HFFc6 (cell line): ENCODE measurements at regions not wholly inside any gene's neighbourhood (a gene's known extent, or its start where the extent isn't known, plus 50 kb on each side); places are given as distances from the start of the nearest gene placed in this dataset.

Experiments
- DNase-seq: peaks from one replicate; pipeline ENCODE4 v3.0.0-alpha.2; 2018
- H3K27ac Mint-ChIP-seq: 2 replicates; pipeline ENCODE4 v1.8.0; 2020; ENCODE audit warnings: mild to moderate bottlenecking, mixed read lengths
- H3K27me3 Mint-ChIP-seq: 2 replicates; pipeline ENCODE4 v1.8.0; 2021; ENCODE audit warnings: mild to moderate bottlenecking, moderate library complexity, mixed read lengths; ENCODE audit not compliant: insufficient read depth
- H3K36me3 Mint-ChIP-seq: 2 replicates; pipeline ENCODE4 v1.8.0; 2021; ENCODE audit warnings: low read depth, mixed read lengths
- H3K4me1 Mint-ChIP-seq: 2 replicates; pipeline ENCODE4 v1.8.0; 2020; ENCODE audit warnings: low read depth, mixed read lengths
- H3K4me3 Mint-ChIP-seq: 2 replicates; pipeline ENCODE4 v1.8.0; 2020; ENCODE audit warnings: mild to moderate bottlenecking, moderate library complexity, mixed read lengths
- H3K9me3 Mint-ChIP-seq: 2 replicates; pipeline ENCODE4 v1.8.0; 2020; ENCODE audit warnings: mild to moderate bottlenecking, mixed read lengths
- TF ChIP-seq, protein P1 (sequence below): fragments of 200-600 bp; sonication (generic); IDR thresholded peaks from 2 replicates; pipeline ENCODE4 v1.5.0; 2021; ENCODE audit warnings: antibody characterized with exemption, mild to moderate bottlenecking

DNA sequence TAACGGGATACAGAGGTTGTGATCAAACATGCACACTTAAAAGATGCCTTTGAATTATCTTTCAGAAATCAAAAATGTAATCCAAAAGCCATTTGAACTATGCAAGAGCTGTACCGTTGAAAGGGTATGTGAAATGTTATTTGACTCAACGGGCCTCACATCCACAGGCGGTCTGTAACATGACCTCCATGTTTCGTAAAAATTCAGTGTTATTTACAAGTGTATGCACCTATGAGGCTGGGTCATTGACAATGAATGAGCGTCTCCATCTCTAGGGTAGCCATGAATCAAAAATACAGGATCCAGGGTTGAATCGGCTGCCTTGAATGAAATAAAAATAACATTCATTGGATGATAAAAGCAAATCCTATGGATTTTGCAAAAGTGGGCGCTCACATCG lies 100.1 kb downstream of the CRLF2 start:
- TF ChIP-seq, protein P1, sequence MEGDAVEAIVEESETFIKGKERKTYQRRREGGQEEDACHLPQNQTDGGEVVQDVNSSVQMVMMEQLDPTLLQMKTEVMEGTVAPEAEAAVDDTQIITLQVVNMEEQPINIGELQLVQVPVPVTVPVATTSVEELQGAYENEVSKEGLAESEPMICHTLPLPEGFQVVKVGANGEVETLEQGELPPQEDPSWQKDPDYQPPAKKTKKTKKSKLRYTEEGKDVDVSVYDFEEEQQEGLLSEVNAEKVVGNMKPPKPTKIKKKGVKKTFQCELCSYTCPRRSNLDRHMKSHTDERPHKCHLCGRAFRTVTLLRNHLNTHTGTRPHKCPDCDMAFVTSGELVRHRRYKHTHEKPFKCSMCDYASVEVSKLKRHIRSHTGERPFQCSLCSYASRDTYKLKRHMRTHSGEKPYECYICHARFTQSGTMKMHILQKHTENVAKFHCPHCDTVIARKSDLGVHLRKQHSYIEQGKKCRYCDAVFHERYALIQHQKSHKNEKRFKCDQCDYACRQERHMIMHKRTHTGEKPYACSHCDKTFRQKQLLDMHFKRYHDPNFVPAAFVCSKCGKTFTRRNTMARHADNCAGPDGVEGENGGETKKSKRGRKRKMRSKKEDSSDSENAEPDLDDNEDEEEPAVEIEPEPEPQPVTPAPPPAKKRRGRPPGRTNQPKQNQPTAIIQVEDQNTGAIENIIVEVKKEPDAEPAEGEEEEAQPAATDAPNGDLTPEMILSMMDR, result no peak
- Mint-ChIP-seq H3K36me3 (no peaks in the 10 kb centered on the region), H3K27me3 (peaks cover 21% of the 10 kb centered on the region), H3K4me3 (no peak overlapping the region), H3K27ac (no peak overlapping the region), H3K4me1 (no peaks in the 10 kb centered on the region), H3K9me3 (no peaks in the 10 kb centered on the region)
- DNase-seq, result no peak

DNA sequence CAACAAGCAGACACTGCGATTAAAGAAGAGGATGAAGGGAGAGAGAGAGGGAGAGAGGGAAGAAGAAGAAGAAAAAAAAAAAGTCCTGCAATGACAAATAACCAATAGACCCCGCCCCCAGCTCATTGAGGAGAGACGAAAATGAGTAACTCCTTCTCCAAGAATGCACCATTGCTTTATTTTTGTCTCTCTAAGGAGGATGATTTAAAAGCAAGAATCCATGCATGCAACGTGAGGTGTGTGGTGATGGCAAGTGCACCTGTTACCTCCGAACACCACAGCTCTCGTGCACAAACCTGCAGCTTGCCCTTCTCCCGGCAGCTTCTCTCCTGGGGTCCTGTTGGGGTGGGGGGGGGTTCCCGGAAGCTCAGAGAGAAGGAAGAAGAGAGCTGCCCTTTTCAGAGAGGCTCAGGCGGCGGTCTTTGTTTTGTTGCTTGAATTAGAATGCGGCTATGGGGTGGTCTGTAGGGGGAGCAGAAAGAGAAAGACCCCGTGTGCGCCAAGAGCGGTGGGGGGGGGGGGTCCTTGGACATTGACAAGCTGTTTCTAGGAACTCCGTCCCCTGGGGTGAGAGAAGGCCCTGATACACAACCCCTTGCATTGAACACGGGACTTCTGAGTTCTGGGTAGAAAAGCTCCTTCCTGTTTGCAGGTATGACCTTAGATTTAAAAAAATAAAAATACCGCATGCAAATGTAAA lies 100.7 kb downstream of the CRLF2 start:
- H3K36me3 Mint-ChIP-seq, result no peaks in the 10 kb centered on the region

DNA sequence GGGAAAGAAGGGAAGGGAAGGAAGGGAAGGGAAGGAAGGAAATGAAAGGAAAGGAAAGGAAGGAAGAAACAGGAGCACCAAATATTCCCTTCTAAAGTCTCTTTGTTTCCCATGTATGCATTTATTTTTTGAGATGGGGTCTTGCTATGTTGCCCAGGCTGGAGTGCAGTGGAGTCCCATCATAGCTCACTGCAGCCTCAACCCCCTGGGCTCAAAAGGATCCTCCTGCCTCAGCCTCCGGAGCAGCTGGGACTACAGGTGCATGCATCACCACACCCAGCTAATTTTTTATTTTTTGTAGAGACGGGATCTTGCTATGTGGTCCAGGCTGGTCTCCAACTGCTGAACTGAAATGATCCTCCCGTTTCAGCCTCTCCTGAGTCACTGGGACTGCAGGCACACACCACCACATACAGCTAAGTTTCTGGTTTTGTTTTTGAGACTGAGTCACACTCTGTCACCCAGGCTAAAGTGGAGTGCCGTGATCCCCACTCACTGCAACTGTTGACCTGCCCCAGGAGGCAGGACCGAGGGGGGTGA lies 102.8 kb downstream of the CRLF2 start:
- Mint-ChIP-seq H3K4me1 (no peaks in the 10 kb centered on the region), H3K4me3 (no peak overlapping the region), H3K27ac (no peak overlapping the region), H3K9me3 (no peaks in the 10 kb centered on the region), H3K36me3 (no peaks in the 10 kb centered on the region), H3K27me3 (peaks cover 26% of the 10 kb centered on the region)
- TF ChIP-seq, protein P1, result no peak
- DNase-seq, result no peak

More for the DNA sequence above, 100.7 kb downstream of the CRLF2 start:
- H3K27ac Mint-ChIP-seq, result no peak overlapping the region
- no peak for DNase-seq
- TF ChIP-seq, protein P1, result no peak
- no peak overlapping the region for H3K4me3 Mint-ChIP-seq
- no peaks in the 10 kb centered on the region for H3K9me3 Mint-ChIP-seq
- H3K27me3 Mint-ChIP-seq, result peaks cover 27% of the 10 kb centered on the region
- H3K4me1 Mint-ChIP-seq, result no peaks in the 10 kb centered on the region

DNA sequence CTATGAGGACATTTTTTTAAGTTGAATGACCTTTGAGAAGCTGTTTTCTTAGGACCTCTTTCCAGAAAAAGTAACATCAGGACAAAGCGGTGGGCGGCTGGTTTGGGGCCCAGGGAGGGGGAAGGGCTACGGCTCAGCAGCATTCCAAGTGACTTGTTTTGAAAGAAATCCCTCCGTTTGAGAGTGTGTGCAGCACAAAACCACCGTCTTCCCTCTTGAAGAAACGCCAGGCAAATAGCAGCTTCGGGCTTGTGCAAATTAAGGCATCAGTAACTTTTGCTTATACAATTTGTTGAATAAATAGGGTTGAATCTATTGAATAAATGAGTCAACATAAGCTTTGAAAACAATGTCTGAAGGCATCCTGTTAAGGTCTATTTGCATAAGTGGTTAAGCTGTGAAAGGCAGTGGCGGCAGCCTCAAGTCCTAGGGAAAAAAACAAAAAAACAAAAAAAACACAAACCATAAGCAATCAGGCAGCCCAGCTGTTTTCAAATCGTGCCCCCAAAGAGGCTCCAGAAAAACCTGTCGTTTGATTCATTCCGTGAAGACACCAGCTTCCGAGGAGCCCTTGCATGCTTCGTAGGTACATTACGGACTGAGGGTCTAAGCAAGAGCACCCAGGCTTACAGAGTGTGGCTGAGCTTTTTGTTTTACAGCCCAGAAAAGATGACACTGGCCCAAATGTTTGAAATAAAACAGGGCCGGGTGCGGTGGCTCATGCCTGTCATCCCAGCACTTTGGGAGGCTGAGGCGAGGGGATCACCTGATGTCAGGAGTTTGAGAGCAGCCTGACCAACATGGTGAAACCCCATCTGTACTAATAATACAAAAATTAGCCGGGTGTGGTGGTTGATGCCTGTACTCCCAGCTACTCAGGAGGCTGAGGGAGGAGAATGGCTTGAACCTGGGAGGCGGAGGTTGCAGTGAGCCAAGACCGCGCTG lies 103.7 kb downstream of the CRLF2 start:
- Mint-ChIP-seq H3K4me3 (no peak overlapping the region), H3K27me3 (peaks cover 26% of the 10 kb centered on the region), H3K9me3 (no peaks in the 10 kb centered on the region), H3K4me1 (no peaks in the 10 kb centered on the region), H3K27ac (no peak overlapping the region), H3K36me3 (no peaks in the 10 kb centered on the region)
- TF ChIP-seq, protein P1, result no peak
- DNase-seq, result no peak

DNA sequence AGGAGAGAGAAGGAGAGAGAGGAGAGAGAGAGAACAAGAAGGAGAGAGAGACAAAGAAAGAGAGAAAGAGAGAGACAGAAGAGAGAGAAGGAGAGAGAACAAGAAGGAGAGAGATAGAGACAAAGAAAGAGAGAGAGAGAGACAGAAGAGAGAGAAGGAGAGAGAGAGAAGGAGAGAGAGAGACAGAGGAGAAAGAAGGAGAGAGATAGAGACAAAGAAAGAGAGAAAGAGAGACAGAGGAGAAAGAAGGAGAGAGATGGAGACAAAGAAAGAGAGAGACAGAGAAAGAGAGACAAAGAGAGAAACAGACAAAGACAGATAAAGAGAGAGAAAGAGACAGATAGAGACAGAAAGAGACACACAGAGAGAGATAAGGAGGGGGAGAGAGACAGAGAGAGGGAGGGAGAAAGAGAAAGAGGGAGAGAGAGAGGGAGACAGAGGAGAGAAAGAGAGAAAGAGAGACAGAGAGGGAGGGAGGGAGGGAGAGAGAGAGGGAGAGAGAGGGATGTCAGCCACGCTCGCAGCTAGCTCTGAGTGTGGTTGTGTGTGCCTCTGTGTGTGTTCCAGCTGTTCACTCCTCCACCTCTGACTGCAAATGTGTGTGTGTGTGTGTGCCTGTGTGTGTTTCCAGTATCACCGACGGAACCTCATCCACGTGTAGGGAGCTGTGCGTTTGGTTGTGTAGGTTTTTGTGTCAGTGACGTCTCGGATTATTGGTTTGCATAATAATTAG lies 105.8 kb downstream of the CRLF2 start:
- TF ChIP-seq, protein P1, result no peak
- Mint-ChIP-seq H3K27ac (no peak overlapping the region), H3K9me3 (no peaks in the 10 kb centered on the region), H3K4me3 (no peak overlapping the region), H3K36me3 (no peaks in the 10 kb centered on the region), H3K4me1 (no peaks in the 10 kb centered on the region), H3K27me3 (peaks cover 21% of the 10 kb centered on the region)
- no peak for DNase-seq
